GM12878 (cell line): ENCODE measurements at regions not wholly inside any gene's neighbourhood (a gene's known extent, or its start where the extent isn't known, plus 50 kb on each side); places are given as distances from the start of the nearest gene placed in this dataset.

Experiments
- CHD1 ChIP-seq: IDR thresholded peaks from 2 replicates; pipeline ENCODE4 v1.6.1; 2012; ENCODE audit warnings: low read depth, low read length, improper control_type of control experiment
- NR2C1 ChIP-seq: fragments of 450-650 bp; IDR thresholded peaks from 2 replicates; pipeline ENCODE4 v1.6.1; 2017; ENCODE audit warnings: antibody characterized with exemption, mild to moderate bottlenecking, moderate library complexity
- SMAD1 ChIP-seq: fragments of 450-650 bp; IDR thresholded peaks from 2 replicates; pipeline ENCODE4 v1.6.1; 2018; ENCODE audit warnings: mild to moderate bottlenecking, low read depth; ENCODE audit not compliant: partially characterized antibody
- TCF7 ChIP-seq: IDR thresholded peaks from 2 replicates; pipeline ENCODE4 v1.6.1; 2014; ENCODE audit warnings: antibody characterized with exemption, borderline replicate concordance
- TF ChIP-seq, protein P1 (sequence below): IDR thresholded peaks from 2 replicates; pipeline ENCODE4 v1.6.1; 2011; ENCODE audit warnings: low read depth, low read length, improper control_type of control experiment, borderline replicate concordance
- TF ChIP-seq, protein P2 (sequence below): IDR thresholded peaks from 2 replicates; pipeline ENCODE4 v1.6.1; 2012; ENCODE audit warnings: low read length, inconsistent platforms
- TF ChIP-seq, protein P3 (sequence below): IDR thresholded peaks from 2 replicates; pipeline ENCODE4 v1.6.1; 2012; ENCODE audit warnings: mild to moderate bottlenecking, low read depth, low read length

DNA sequence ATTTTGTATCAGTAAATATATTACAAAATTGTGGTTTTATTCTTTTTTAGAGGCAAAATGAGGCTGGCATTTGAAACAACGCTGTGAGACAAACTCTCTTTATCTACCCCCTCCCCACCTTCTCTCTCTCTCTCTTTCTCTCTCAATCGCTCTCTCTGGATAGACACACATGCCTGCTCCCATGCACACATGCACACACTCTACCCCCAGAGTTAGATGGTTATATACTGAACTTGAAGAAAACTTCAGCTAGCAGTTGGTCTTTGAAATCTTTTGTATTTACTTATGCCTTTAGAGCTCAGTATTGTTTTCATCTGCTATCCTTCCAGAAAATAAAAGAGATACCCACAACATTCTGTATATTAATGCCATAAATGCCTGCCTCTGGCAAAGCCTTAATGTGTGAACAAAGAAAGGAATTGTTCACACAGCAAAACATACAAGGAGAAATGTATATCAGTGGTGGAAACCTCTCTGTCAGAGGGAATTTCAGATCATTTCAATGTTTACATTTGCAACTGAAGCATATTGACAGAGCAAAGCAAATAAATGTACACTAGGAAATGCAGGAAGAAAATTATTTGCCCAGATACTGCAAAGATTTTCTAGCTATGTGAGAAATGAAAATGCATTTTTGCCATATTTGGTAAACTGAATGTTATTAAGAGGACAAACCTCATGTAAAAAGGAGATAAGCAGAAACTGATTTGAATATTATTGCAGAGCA, 217.0 kb upstream of the UBE2E3 start (continued):
- TF ChIP-seq, protein P1, sequence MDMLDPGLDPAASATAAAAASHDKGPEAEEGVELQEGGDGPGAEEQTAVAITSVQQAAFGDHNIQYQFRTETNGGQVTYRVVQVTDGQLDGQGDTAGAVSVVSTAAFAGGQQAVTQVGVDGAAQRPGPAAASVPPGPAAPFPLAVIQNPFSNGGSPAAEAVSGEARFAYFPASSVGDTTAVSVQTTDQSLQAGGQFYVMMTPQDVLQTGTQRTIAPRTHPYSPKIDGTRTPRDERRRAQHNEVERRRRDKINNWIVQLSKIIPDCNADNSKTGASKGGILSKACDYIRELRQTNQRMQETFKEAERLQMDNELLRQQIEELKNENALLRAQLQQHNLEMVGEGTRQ: no peak
- TF ChIP-seq, protein P2, sequence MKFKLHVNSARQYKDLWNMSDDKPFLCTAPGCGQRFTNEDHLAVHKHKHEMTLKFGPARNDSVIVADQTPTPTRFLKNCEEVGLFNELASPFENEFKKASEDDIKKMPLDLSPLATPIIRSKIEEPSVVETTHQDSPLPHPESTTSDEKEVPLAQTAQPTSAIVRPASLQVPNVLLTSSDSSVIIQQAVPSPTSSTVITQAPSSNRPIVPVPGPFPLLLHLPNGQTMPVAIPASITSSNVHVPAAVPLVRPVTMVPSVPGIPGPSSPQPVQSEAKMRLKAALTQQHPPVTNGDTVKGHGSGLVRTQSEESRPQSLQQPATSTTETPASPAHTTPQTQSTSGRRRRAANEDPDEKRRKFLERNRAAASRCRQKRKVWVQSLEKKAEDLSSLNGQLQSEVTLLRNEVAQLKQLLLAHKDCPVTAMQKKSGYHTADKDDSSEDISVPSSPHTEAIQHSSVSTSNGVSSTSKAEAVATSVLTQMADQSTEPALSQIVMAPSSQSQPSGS: no peak
- no peak for TF ChIP-seq NR2C1
- no peak for TF ChIP-seq TCF7
- TF ChIP-seq CHD1: no peak
- no peak for TF ChIP-seq SMAD1
- TF ChIP-seq, protein P3, sequence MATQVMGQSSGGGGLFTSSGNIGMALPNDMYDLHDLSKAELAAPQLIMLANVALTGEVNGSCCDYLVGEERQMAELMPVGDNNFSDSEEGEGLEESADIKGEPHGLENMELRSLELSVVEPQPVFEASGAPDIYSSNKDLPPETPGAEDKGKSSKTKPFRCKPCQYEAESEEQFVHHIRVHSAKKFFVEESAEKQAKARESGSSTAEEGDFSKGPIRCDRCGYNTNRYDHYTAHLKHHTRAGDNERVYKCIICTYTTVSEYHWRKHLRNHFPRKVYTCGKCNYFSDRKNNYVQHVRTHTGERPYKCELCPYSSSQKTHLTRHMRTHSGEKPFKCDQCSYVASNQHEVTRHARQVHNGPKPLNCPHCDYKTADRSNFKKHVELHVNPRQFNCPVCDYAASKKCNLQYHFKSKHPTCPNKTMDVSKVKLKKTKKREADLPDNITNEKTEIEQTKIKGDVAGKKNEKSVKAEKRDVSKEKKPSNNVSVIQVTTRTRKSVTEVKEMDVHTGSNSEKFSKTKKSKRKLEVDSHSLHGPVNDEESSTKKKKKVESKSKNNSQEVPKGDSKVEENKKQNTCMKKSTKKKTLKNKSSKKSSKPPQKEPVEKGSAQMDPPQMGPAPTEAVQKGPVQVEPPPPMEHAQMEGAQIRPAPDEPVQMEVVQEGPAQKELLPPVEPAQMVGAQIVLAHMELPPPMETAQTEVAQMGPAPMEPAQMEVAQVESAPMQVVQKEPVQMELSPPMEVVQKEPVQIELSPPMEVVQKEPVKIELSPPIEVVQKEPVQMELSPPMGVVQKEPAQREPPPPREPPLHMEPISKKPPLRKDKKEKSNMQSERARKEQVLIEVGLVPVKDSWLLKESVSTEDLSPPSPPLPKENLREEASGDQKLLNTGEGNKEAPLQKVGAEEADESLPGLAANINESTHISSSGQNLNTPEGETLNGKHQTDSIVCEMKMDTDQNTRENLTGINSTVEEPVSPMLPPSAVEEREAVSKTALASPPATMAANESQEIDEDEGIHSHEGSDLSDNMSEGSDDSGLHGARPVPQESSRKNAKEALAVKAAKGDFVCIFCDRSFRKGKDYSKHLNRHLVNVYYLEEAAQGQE: no peak
